ENCODE measurements at regions not wholly inside any gene's neighbourhood (a gene's known extent, or its start where the extent isn't known, plus 50 kb on each side); places are given as distances from the start of the nearest gene placed in this dataset.

- no peak for TF ChIP-seq POLR2AphosphoS5 (IDR thresholded peaks at IDR 0.05)
- TF ChIP-seq, protein P1, sequence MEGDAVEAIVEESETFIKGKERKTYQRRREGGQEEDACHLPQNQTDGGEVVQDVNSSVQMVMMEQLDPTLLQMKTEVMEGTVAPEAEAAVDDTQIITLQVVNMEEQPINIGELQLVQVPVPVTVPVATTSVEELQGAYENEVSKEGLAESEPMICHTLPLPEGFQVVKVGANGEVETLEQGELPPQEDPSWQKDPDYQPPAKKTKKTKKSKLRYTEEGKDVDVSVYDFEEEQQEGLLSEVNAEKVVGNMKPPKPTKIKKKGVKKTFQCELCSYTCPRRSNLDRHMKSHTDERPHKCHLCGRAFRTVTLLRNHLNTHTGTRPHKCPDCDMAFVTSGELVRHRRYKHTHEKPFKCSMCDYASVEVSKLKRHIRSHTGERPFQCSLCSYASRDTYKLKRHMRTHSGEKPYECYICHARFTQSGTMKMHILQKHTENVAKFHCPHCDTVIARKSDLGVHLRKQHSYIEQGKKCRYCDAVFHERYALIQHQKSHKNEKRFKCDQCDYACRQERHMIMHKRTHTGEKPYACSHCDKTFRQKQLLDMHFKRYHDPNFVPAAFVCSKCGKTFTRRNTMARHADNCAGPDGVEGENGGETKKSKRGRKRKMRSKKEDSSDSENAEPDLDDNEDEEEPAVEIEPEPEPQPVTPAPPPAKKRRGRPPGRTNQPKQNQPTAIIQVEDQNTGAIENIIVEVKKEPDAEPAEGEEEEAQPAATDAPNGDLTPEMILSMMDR (IDR thresholded peaks at IDR 0.05) = no peak
These were observed 226.8 kb upstream of the IRX4 start for GRCh38 chr5:2109566-2109965.

Data from suprapubic skin (tissue), 3 donors.